ENCODE measurements at regions not wholly inside any gene's neighbourhood (a gene's known extent, or its start where the extent isn't known, plus 50 kb on each side); places are given as distances from the start of the nearest gene placed in this dataset.
"Not testable (repeated sequence)": the region's sequence is repeated elsewhere in the genome, so short reads cannot be mapped to it uniquely, and the experiment has no call there.

DNA sequence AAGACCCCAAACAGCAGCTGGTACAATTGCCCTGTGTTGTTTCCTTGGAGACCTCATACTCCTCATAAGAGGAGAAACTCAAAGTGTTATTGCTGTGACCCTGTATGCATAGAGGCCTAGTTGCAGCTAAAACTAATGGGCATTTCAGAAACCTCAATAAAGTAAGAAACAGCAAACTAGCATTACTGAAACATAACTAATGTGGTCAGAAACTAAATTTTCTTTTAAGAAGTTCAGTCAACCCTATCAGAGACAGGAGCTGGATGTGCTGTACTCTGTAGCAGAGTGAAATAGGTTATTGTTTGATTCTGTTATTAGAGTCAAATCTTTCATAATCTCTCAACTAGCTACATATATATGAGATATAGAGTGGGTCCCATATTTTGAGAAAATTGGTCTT lies 257.5 kb upstream of the IRS4 start:
- Histone ChIP-seq H3K4me1 (ENCODE audit: control insufficient read depth in 5 of 5, insufficient read depth in 5 of 5, low read length in 5 of 5) (no peaks in the 10 kb centered on the region), H3K9ac (ENCODE audit: insufficient read depth in 1 of 2, low read length in 2 of 2) (no peak overlapping the region), H3K36me3 (ENCODE audit: control insufficient read depth in 4 of 4, insufficient read depth in 4 of 4, low read length in 4 of 4) (no peaks in the 10 kb centered on the region), H3K27me3 (ENCODE audit: control insufficient read depth in 3 of 3, insufficient read depth in 3 of 3, low read length in 2 of 3) (peaks cover 0 to 2% (median 0%) of the 10 kb centered on the region in 3 donors), H3K9me3 (ENCODE audit: control insufficient read depth in 4 of 4, insufficient read depth in 3 of 4, low read length in 3 of 4) (no peaks in the 10 kb centered on the region), H3K27ac (ENCODE audit: low read depth in 1 of 2, low read length in 1 of 2) (no peak overlapping the region), H3K4me3 (no peak overlapping the region)
- no peak for DNase-seq
- TF ChIP-seq, protein P1, sequence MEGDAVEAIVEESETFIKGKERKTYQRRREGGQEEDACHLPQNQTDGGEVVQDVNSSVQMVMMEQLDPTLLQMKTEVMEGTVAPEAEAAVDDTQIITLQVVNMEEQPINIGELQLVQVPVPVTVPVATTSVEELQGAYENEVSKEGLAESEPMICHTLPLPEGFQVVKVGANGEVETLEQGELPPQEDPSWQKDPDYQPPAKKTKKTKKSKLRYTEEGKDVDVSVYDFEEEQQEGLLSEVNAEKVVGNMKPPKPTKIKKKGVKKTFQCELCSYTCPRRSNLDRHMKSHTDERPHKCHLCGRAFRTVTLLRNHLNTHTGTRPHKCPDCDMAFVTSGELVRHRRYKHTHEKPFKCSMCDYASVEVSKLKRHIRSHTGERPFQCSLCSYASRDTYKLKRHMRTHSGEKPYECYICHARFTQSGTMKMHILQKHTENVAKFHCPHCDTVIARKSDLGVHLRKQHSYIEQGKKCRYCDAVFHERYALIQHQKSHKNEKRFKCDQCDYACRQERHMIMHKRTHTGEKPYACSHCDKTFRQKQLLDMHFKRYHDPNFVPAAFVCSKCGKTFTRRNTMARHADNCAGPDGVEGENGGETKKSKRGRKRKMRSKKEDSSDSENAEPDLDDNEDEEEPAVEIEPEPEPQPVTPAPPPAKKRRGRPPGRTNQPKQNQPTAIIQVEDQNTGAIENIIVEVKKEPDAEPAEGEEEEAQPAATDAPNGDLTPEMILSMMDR (IDR thresholded peaks at IDR 0.05; ENCODE audit: control extremely low read depth, extremely low read depth): no peak
- no peak for ATAC-seq (ENCODE audit: insufficient read depth, low FRiP score)

DNA sequence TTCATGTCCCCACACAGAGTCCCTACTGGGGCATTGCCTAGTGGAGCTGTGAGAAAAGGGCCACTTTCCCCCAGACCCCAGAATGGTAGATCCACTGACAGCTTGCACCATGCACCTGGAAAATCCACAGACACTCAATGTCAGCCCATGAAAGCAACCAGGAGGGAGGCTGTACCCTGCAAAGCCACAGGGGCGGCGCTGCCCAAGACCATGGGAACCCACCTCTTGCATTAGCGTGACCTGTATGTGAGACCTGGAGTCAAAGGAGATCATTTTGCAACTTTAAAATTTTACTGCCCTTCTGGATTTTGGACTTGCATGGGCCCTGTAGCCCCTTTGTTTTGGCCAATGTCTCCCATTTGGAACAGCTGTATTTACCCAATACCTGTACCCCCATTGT lies 236.5 kb upstream of the IRS4 start:
- DNase-seq; H3K36me3 ChIP-seq (ENCODE audit: control insufficient read depth in 4 of 4, insufficient read depth in 4 of 4, low read length in 4 of 4); H3K4me3 ChIP-seq; H3K4me1 ChIP-seq (ENCODE audit: control insufficient read depth in 5 of 5, insufficient read depth in 5 of 5, low read length in 5 of 5); H3K9me3 ChIP-seq (ENCODE audit: control insufficient read depth in 4 of 4, insufficient read depth in 3 of 4, low read length in 3 of 4); ATAC-seq (ENCODE audit: insufficient read depth, low FRiP score); H3K27ac ChIP-seq (ENCODE audit: low read depth in 1 of 2, low read length in 1 of 2); H3K27me3 ChIP-seq (ENCODE audit: control insufficient read depth in 3 of 3, insufficient read depth in 3 of 3, low read length in 2 of 3); H3K9ac ChIP-seq (ENCODE audit: insufficient read depth in 1 of 2, low read length in 2 of 2): not testable (repeated sequence)
- WGBS, 2 donors: 84 to 92% methylated on average over 3 of the region's 3 CpGs

DNA sequence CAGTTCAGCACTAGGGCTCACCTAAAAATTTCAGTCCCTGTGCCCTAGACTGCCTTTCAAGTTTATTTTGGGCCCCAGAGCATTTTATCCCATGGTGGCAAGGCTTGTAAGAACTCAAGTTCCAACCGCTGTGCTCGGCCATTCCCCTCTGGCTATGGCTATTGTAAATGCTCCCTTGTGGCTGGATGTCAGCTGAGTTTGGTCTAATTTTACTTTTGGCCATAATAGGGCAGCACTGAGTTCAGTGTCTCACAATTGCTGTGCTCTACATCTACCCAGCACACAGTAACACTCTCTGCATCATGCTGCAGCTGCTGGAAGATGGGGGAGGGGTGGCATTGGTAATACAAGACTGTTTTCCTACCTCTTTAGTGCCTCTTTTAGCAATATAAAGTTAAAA lies 210.8 kb upstream of the IRS4 start:
- H3K4me3 ChIP-seq: no peak overlapping the region
- DNase-seq: no peak
- no peaks in the 10 kb centered on the region for H3K36me3 ChIP-seq (ENCODE audit: control insufficient read depth in 4 of 4, insufficient read depth in 4 of 4, low read length in 4 of 4)
- peaks cover 0 to 15% (median 0%) of the 10 kb centered on the region in 3 donors for H3K27me3 ChIP-seq (ENCODE audit: control insufficient read depth in 3 of 3, insufficient read depth in 3 of 3, low read length in 2 of 3)
- no peak for ATAC-seq (ENCODE audit: insufficient read depth, low FRiP score)
- H3K4me1 ChIP-seq (ENCODE audit: control insufficient read depth in 5 of 5, insufficient read depth in 5 of 5, low read length in 5 of 5): no peaks in the 10 kb centered on the region
- no peak overlapping the region for H3K27ac ChIP-seq (ENCODE audit: low read depth in 1 of 2, low read length in 1 of 2)
- peaks cover 0 to 4% (median 0%) of the 10 kb centered on the region in 4 donors for H3K9me3 ChIP-seq (ENCODE audit: control insufficient read depth in 4 of 4, insufficient read depth in 3 of 4, low read length in 3 of 4)
- WGBS, 2 donors: 83 to 96% methylated on average over 2 of the region's 2 CpGs
- no peak overlapping the region for H3K9ac ChIP-seq (ENCODE audit: insufficient read depth in 1 of 2, low read length in 2 of 2)
- TF ChIP-seq, protein P1 (IDR thresholded peaks at IDR 0.05; ENCODE audit: control extremely low read depth, extremely low read depth): no peak

DNA sequence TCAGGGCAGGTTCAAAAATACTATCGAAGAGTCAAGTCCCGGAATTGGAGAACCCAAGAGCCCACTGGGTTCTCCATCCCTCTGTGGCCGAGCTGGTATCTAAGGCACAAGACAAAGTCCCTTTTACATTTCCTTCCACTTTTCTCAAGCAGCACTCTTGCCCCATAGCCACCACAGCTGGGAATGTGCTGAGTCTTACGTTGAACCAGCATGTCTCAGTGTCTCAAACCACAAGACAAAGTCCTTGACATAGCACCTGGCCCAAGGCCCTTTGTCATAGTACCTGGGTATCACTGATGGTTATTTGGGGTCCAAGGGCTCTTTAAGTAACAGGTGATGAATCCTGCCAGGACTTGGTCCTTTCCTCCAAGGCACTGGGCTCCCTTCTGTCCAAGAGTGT lies 210.2 kb upstream of the IRS4 start:
- Histone ChIP-seq H3K27ac (ENCODE audit: low read depth in 1 of 2, low read length in 1 of 2) (no peak overlapping the region), H3K9me3 (ENCODE audit: control insufficient read depth in 4 of 4, insufficient read depth in 3 of 4, low read length in 3 of 4) (peaks cover 0 to 4% (median 0%) of the 10 kb centered on the region in 4 donors), H3K9ac (ENCODE audit: insufficient read depth in 1 of 2, low read length in 2 of 2) (no peak overlapping the region), H3K4me3 (no peak overlapping the region), H3K36me3 (ENCODE audit: control insufficient read depth in 4 of 4, insufficient read depth in 4 of 4, low read length in 4 of 4) (no peaks in the 10 kb centered on the region), H3K27me3 (ENCODE audit: control insufficient read depth in 3 of 3, insufficient read depth in 3 of 3, low read length in 2 of 3) (peaks cover 0 to 12% (median 0%) of the 10 kb centered on the region in 3 donors), H3K4me1 (ENCODE audit: control insufficient read depth in 5 of 5, insufficient read depth in 5 of 5, low read length in 5 of 5) (no peaks in the 10 kb centered on the region)
- DNase-seq (no peak), ATAC-seq (ENCODE audit: insufficient read depth, low FRiP score) (no peak)
- 79 to 84% methylated on average over 4 of the region's 4 CpGs for WGBS, 2 donors
- TF ChIP-seq, protein P1 (IDR thresholded peaks at IDR 0.05; ENCODE audit: control extremely low read depth, extremely low read depth): no peak
